A673 (cell line): ENCODE measurements at regions not wholly inside any gene's neighbourhood (a gene's known extent, or its start where the extent isn't known, plus 50 kb on each side); places are given as distances from the start of the nearest gene placed in this dataset.

Source experiments
- BruUV-seq: library from RNA; stranded (reverse); fragments of 400-500 nt; replicated peaks from 2 replicates; lab custom pipeline; 2021; lab: Mats Ljungman, UMichigan
- CTCF ChIA-PET: fragments of 300-600 bp; sonication (Branson Sonifier 250); formaldehyde crosslinking; loops from one replicate; lab custom pipeline; 2022; ENCODE audit warnings: antibody characterized with exemption; lab: Charles Lee
- POLR2A ChIA-PET: fragments of 300-600 bp; sonication (Branson Sonifier 250); formaldehyde crosslinking; loops from one replicate; lab custom pipeline; 2022; ENCODE audit warnings: antibody characterized with exemption; ENCODE audit not compliant: low non-redundant PET; lab: Charles Lee
- DNase-seq: peaks from one replicate; pipeline ENCODE4 v3.0.0-alpha.2; 2015; ENCODE audit warnings: low spot score
- H3K27ac ChIP-seq: fragments of 200-600 bp; sonication (generic); 2 replicates; pipeline ENCODE4 v1.5.1; 2016; ENCODE audit warnings: mixed run types, low read depth, mild to moderate bottlenecking, mixed read lengths, antibody characterized with exemption, low read length; ENCODE audit not compliant: poor library complexity, severe bottlenecking
- H3K27me3 ChIP-seq: fragments of 200-600 bp; sonication (generic); replicated peaks from 2 replicates; pipeline ENCODE4 v1.6.1; 2017; ENCODE audit warnings: mixed run types, low read depth, mild to moderate bottlenecking, mixed read lengths, antibody characterized with exemption, low read length; ENCODE audit not compliant: insufficient read depth, poor library complexity
- H3K36me3 ChIP-seq: fragments of 200-600 bp; sonication (generic); 2 replicates; pipeline ENCODE4 v1.6.1; 2016; ENCODE audit warnings: mixed run types, mild to moderate bottlenecking, mixed read lengths, antibody characterized with exemption, low read length; ENCODE audit not compliant: insufficient read depth, poor library complexity, severe bottlenecking
- H3K4me1 ChIP-seq: fragments of 200-600 bp; sonication (generic); 2 replicates; pipeline ENCODE4 v1.6.1; 2017; ENCODE audit warnings: mixed run types, mild to moderate bottlenecking, mixed read lengths, antibody characterized with exemption, low read length; ENCODE audit not compliant: insufficient read depth, poor library complexity, severe bottlenecking
- H3K4me3 ChIP-seq: fragments of 200-600 bp; sonication (generic); 2 replicates; pipeline ENCODE4 v1.5.1; 2016; ENCODE audit warnings: low read depth, mixed run types, mild to moderate bottlenecking, mixed read lengths, low read length; ENCODE audit not compliant: poor library complexity, severe bottlenecking
- H3K9me3 ChIP-seq: fragments of 200-600 bp; sonication (generic); 2 replicates; pipeline ENCODE4 v1.6.1; 2016; ENCODE audit warnings: mixed run types, low read depth, mild to moderate bottlenecking, mixed read lengths, antibody characterized with exemption, low read length; ENCODE audit not compliant: poor library complexity, severe bottlenecking
- EZH2 ChIP-seq: fragments of 200-600 bp; sonication (generic); IDR thresholded peaks from 2 replicates; pipeline ENCODE4 v1.6.1; 2017; ENCODE audit warnings: borderline replicate concordance, low read depth, mild to moderate bottlenecking, mixed read lengths, antibody characterized with exemption, low read length; ENCODE audit not compliant: poor library complexity, severe bottlenecking
- intact Hi-C: fragments of 100-400 bp; cut with micrococcal nuclease; formaldehyde crosslinking; loops from one replicate; pipeline ENCODE4 v1.10.0; 2022; ENCODE audit not compliant: unreplicated experiment
- TF ChIP-seq, protein P1 (sequence below): fragments of 300-800, 200-600 bp; sonication (generic); conservative IDR thresholded peaks from 2 replicates; pipeline ENCODE4 v1.5.1; 2017; ENCODE audit warnings: low read depth, mild to moderate bottlenecking, antibody characterized with exemption, low read length, moderate library complexity, mixed read lengths

DNA sequence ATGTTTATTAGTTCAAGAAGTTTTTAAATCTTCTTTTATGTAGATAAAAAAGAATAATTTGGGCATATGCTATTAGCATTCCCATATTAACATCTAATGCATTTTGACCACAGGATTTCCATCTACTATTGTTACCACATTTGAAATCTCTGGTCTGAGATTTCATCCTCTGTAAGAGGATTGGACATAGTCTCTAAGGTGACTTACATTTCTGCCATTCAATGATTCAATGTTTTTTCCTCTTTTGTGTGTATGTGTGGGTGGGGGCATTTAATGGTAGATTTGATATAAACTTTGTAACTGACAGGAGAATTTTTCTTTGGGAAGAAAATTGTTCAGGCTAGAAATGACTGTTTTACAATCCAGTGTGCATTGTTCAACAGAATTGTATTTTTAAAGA, 307.3 kb upstream of the RBMS3 start:
- POLR2A ChIA-PET, result no interaction called here
- CTCF ChIA-PET, result no interaction called here
- Histone ChIP-seq H3K27me3 (no peaks in the 10 kb centered on the region), H3K36me3 (no peaks in the 10 kb centered on the region), H3K9me3 (peaks cover 16% of the 10 kb centered on the region), H3K27ac (no peak overlapping the region), H3K4me1 (peaks cover 12% of the 10 kb centered on the region), H3K4me3 (no peak overlapping the region)
- intact Hi-C loops, result no loop called here
- TF ChIP-seq EZH2, result no peak
- TF ChIP-seq, protein P1, sequence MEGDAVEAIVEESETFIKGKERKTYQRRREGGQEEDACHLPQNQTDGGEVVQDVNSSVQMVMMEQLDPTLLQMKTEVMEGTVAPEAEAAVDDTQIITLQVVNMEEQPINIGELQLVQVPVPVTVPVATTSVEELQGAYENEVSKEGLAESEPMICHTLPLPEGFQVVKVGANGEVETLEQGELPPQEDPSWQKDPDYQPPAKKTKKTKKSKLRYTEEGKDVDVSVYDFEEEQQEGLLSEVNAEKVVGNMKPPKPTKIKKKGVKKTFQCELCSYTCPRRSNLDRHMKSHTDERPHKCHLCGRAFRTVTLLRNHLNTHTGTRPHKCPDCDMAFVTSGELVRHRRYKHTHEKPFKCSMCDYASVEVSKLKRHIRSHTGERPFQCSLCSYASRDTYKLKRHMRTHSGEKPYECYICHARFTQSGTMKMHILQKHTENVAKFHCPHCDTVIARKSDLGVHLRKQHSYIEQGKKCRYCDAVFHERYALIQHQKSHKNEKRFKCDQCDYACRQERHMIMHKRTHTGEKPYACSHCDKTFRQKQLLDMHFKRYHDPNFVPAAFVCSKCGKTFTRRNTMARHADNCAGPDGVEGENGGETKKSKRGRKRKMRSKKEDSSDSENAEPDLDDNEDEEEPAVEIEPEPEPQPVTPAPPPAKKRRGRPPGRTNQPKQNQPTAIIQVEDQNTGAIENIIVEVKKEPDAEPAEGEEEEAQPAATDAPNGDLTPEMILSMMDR, result no peak
- no peak for DNase-seq
- no TSS peak for BruUV-seq

DNA sequence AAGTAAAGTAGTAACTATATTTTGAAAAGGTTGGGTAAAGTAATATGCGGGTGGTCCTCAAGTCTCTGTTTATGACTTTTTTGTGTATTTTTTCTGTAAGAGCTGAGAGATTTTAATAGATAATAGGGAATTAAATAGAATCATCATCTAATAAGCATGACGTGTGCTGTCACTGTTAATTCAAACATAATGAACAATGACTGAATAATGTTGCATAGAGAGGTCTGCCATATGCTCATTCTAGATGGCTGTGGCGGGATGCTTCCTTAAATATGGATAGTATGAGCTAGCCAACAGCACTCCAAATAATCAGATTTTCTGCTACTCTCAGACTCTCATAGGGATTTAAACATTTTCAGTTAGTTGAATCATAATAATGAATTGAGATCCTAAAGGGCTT, 302.8 kb upstream of the RBMS3 start:
- BruUV-seq, result no TSS peak
- no peak for DNase-seq
- Histone ChIP-seq H3K36me3 (no peaks in the 10 kb centered on the region), H3K4me3 (no peak overlapping the region), H3K27ac (no peak overlapping the region), H3K27me3 (no peaks in the 10 kb centered on the region), H3K9me3 (no peaks in the 10 kb centered on the region), H3K4me1 (peaks cover 12% of the 10 kb centered on the region)
- CTCF ChIA-PET, result no interaction called here
- TF ChIP-seq, protein P1, result no peak
- no peak for TF ChIP-seq EZH2
- intact Hi-C loops, result no loop called here
- POLR2A ChIA-PET, result no interaction called here

DNA sequence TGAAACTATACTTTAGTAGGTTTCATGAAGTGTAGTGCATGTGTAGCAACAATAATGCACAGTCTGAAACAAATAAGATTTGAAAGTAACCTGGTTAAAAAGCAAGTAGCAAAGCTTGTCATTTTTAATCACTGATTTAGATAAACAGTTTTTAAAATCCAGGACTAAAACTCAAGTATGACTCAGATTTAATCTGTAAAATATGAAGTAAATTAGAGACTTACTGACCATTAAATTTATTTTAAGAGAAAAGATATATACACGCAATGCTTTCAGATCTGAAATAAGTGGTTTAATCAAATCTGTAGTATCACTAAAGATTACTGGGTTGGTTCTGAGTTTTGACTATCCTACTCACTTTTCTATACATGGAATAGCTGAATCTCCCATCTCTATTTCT, 300.7 kb upstream of the RBMS3 start:
- no peaks in the 10 kb centered on the region for H3K27me3 ChIP-seq
- ChIA-PET POLR2A (no interaction called here), CTCF (no interaction called here)
- H3K27ac ChIP-seq, result no peak overlapping the region
- no peak overlapping the region for H3K4me3 ChIP-seq
- no peaks in the 10 kb centered on the region for H3K9me3 ChIP-seq
- BruUV-seq, result no TSS peak
- TF ChIP-seq EZH2, result no peak
- TF ChIP-seq, protein P1, result no peak
- H3K36me3 ChIP-seq, result no peaks in the 10 kb centered on the region
- intact Hi-C loops, result no loop called here
- peaks cover 12% of the 10 kb centered on the region for H3K4me1 ChIP-seq
- no peak for DNase-seq

DNA sequence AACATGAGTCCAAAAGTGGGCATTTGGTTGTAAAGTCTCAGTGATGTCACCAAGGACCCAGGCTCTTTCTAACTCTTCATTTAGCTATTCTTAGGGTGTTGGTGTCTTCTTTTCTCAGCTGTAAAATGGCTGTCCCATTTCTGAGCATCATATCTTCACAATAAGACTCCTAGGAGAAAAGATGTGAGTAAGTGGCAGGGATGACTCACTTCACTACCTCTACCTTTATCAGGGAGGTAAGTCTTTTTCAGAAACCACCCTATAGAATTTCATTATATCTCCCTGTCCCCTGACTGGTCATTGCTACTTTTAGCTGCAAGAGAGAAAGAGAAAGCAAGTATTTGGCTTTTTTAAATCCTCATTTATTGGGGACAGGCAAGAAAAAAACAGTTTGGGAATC, 300.2 kb upstream of the RBMS3 start:
- H3K4me1 ChIP-seq, result peaks cover 12% of the 10 kb centered on the region
- no peaks in the 10 kb centered on the region for H3K9me3 ChIP-seq
- no peak overlapping the region for H3K27ac ChIP-seq
- no peaks in the 10 kb centered on the region for H3K36me3 ChIP-seq
- intact Hi-C loops, result no loop called here
- DNase-seq, result no peak
- ChIA-PET CTCF (no interaction called here), POLR2A (no interaction called here)
- H3K4me3 ChIP-seq, result no peak overlapping the region
- no TSS peak for BruUV-seq
- TF ChIP-seq, protein P1, result no peak
- TF ChIP-seq EZH2, result no peak
- H3K27me3 ChIP-seq, result no peaks in the 10 kb centered on the region
